WTC11 (cell line): ENCODE measurements at regions not wholly inside any gene's neighbourhood (a gene's known extent, or its start where the extent isn't known, plus 50 kb on each side); places are given as distances from the start of the nearest gene placed in this dataset.

Experiments used
- ATF3 ChIP-seq: sonication (generic); formaldehyde crosslinking; conservative IDR thresholded peaks from 2 replicates; pipeline ENCODE4 v1.8.1; 2022; ENCODE audit warnings: mild to moderate bottlenecking, missing genetic modification reagents
- CREB1 ChIP-seq: sonication (generic); formaldehyde crosslinking; IDR thresholded peaks from 2 replicates; pipeline ENCODE4 v1.8.0; 2023; ENCODE audit warnings: mild to moderate bottlenecking, missing genetic modification reagents
- CTCF ChIP-seq: fragments of 200-600 bp; IDR thresholded peaks from 2 replicates; pipeline ENCODE4 v1.8.0; 2022; ENCODE audit warnings: antibody characterized with exemption
- FOXJ3 ChIP-seq: sonication (generic); formaldehyde crosslinking; IDR thresholded peaks from 2 replicates; pipeline ENCODE4 v1.9.0; 2021; ENCODE audit warnings: missing genetic modification reagents, mild to moderate bottlenecking, borderline replicate concordance
- GABPB1 ChIP-seq: sonication (generic); formaldehyde crosslinking; IDR thresholded peaks from 2 replicates; pipeline ENCODE4 v1.8.1; 2023; ENCODE audit warnings: mild to moderate bottlenecking, missing genetic modification reagents
- MAX ChIP-seq: sonication (generic); formaldehyde crosslinking; IDR thresholded peaks from 2 replicates; pipeline ENCODE4 v1.8.0; 2022; ENCODE audit warnings: mild to moderate bottlenecking, missing genetic modification reagents
- MYBL2 ChIP-seq: sonication (generic); formaldehyde crosslinking; IDR thresholded peaks from 2 replicates; pipeline ENCODE4 v1.8.1; 2023; ENCODE audit warnings: mild to moderate bottlenecking, moderate library complexity, missing genetic modification reagents
- NFE2L1 ChIP-seq: sonication (generic); formaldehyde crosslinking; IDR thresholded peaks from 2 replicates; pipeline ENCODE4 v1.8.1; 2023; ENCODE audit warnings: missing genetic modification reagents
- NR1H2 ChIP-seq: sonication (generic); formaldehyde crosslinking; IDR thresholded peaks from 2 replicates; pipeline ENCODE4 v1.9.0; 2021; ENCODE audit warnings: mild to moderate bottlenecking, moderate library complexity, missing genetic modification reagents
- NR3C1 ChIP-seq: sonication (generic); formaldehyde crosslinking; conservative IDR thresholded peaks from 2 replicates; pipeline ENCODE4 v1.8.1; 2023; ENCODE audit warnings: low read depth, mild to moderate bottlenecking, missing genetic modification reagents
- SP1 ChIP-seq: sonication (generic); formaldehyde crosslinking; conservative IDR thresholded peaks from 2 replicates; pipeline ENCODE4 v1.8.1; 2022; ENCODE audit warnings: missing genetic modification reagents
- USF2 ChIP-seq: sonication (generic); formaldehyde crosslinking; IDR thresholded peaks from 2 replicates; pipeline ENCODE4 v1.8.1; 2023; ENCODE audit warnings: mild to moderate bottlenecking, missing genetic modification reagents, moderate library complexity

GRCh38 chr7:156082048-156083040, 270.1 kb upstream of the SHH start:
- TF ChIP-seq SP1 (CRISPR knock-in tag): no peak
- no peak for TF ChIP-seq CREB1 (CRISPR knock-in tag)
- no peak for TF ChIP-seq CTCF
- no peak for TF ChIP-seq USF2
- TF ChIP-seq FOXJ3 (CRISPR knock-in tag): no peak
- no peak for TF ChIP-seq GABPB1 (CRISPR knock-in tag)
- no peak for TF ChIP-seq NR3C1 (CRISPR knock-in tag)
- no peak for TF ChIP-seq NFE2L1 (CRISPR knock-in tag)
- TF ChIP-seq MYBL2: no peak
- no peak for TF ChIP-seq ATF3 (CRISPR knock-in tag)
- TF ChIP-seq NR1H2 (CRISPR knock-in tag): no peak
- TF ChIP-seq MAX (CRISPR knock-in tag): no peak
